CD4-positive, alpha-beta T cell (primary cell): ENCODE measurements at regions not wholly inside any gene's neighbourhood (a gene's known extent, or its start where the extent isn't known, plus 50 kb on each side); places are given as distances from the start of the nearest gene placed in this dataset.

Experiments used
- ATAC-seq: fragments of 200-7000 bp; cut with Tn5 transposase; one replicate; pipeline ENCODE4 v1.10.0; 2022; ENCODE audit warnings: mild to moderate bottlenecking; ENCODE audit not compliant: poor library complexity
- CTCF ChIA-PET: fragments of 350-600 bp; sonication (Branson Sonifier 250); formaldehyde crosslinking; loops from one replicate; lab custom pipeline; 2021; ENCODE audit warnings: antibody characterized with exemption, inconsistent platforms; lab: Charles Lee
- POLR2A ChIA-PET: fragments of 350-600 bp; sonication (Branson Sonifier 250); formaldehyde crosslinking; loops from one replicate; lab custom pipeline; 2021; ENCODE audit warnings: antibody characterized with exemption, inconsistent platforms; lab: Charles Lee
- DNase-seq, 14 experiments: peaks; one replicate each; pipeline ENCODE4 v3.0.0-alpha.2; 2013 to 2020; ENCODE audit warnings: mixed read lengths in 2 of 14
- H3K27ac ChIP-seq, 2 donors: one replicate each; pipeline versions ENCODE4 v1.5.1 to v1.7.0; 2013; ENCODE audit warnings: low read length in 2 of 2, low read depth in 1 of 2, mild to moderate bottlenecking in 1 of 2
- H3K27me3 ChIP-seq, 2 experiments: 1 replicate in 1 of 2; 2 replicates in 1 of 2; pipeline versions ENCODE4 v1.6.1 to v1.7.0; 2013; ENCODE audit warnings: low read length in 2 of 2, control low read depth in 1 of 2, mild to moderate bottlenecking in 1 of 2, moderate library complexity in 1 of 2; ENCODE audit not compliant: insufficient read depth in 2 of 2, control insufficient read depth in 1 of 2
- H3K36me3 ChIP-seq: one replicate; pipeline ENCODE4 v1.6.1; 2013; ENCODE audit warnings: low read length, control low read depth; ENCODE audit not compliant: insufficient read depth
- H3K4me1 ChIP-seq: one replicate; pipeline ENCODE4 v1.6.1; 2013; ENCODE audit warnings: low read length, control low read depth; ENCODE audit not compliant: insufficient read depth
- H3K4me3 ChIP-seq: one replicate; pipeline ENCODE4 v1.5.1; 2013; ENCODE audit warnings: mild to moderate bottlenecking, low read length, moderate library complexity
- H3K9me3 ChIP-seq, 2 experiments: 1 replicate in 1 of 2; 2 replicates in 1 of 2; pipeline versions ENCODE4 v1.6.1 to v1.7.0; 2013; ENCODE audit warnings: low read length in 2 of 2, mild to moderate bottlenecking in 2 of 2, control low read depth in 1 of 2, moderate library complexity in 1 of 2; ENCODE audit not compliant: control insufficient read depth in 1 of 2, insufficient read depth in 1 of 2
- H3K27ac Mint-ChIP-seq: one replicate; pipeline ENCODE4 v1.8.0; 2020; ENCODE audit warnings: mixed read lengths
- H3K27me3 Mint-ChIP-seq: one replicate; pipeline ENCODE4 v1.8.0; 2021; ENCODE audit warnings: mixed read lengths
- H3K36me3 Mint-ChIP-seq: one replicate; pipeline ENCODE4 v1.8.0; 2021; ENCODE audit warnings: low read depth, mixed read lengths
- H3K4me1 Mint-ChIP-seq: one replicate; pipeline ENCODE4 v1.8.0; 2021; ENCODE audit warnings: low read depth, mixed read lengths
- H3K4me3 Mint-ChIP-seq: one replicate; pipeline ENCODE4 v1.8.0; 2020; ENCODE audit warnings: mild to moderate bottlenecking, mixed read lengths
- H3K9me3 Mint-ChIP-seq: one replicate; pipeline ENCODE4 v1.8.0; 2020; ENCODE audit warnings: mixed read lengths
- intact Hi-C, 2 experiments: fragments of 100-400 bp; cut with DNase I in 1 of 2; cut with micrococcal nuclease in 1 of 2; formaldehyde crosslinking; loops; one replicate each; pipeline versions ENCODE4 v1.15.1 to v1.9.0; 2023 to 2025; cut with DNase I, micrococcal nuclease
- TF ChIP-seq, protein P1 (sequence below): fragments of 200-600 bp; IDR thresholded peaks from one replicate; pipeline ENCODE4 v1.8.0; 2022; ENCODE audit warnings: antibody characterized with exemption, mild to moderate bottlenecking

- Histone ChIP-seq H3K27ac (no peak overlapping the region), H3K27me3 (no peaks in the 10 kb centered on the region), H3K4me1 (no peaks in the 10 kb centered on the region), H3K4me3 (no peak overlapping the region), H3K9me3 (no peaks in the 10 kb centered on the region), H3K36me3 (peaks cover 38% of the 10 kb centered on the region)
- Mint-ChIP-seq H3K9me3 (no peaks in the 10 kb centered on the region), H3K4me1 (peaks cover 6% of the 10 kb centered on the region), H3K4me3 (no peak overlapping the region), H3K36me3 (peaks cover 83% of the 10 kb centered on the region), H3K27me3 (no peaks in the 10 kb centered on the region), H3K27ac (no peak overlapping the region)
- CTCF ChIA-PET: no interaction called here
- POLR2A ChIA-PET: no interaction called here
- intact Hi-C loops: no loop called here
- ATAC-seq: no peak
- TF ChIP-seq, protein P1, sequence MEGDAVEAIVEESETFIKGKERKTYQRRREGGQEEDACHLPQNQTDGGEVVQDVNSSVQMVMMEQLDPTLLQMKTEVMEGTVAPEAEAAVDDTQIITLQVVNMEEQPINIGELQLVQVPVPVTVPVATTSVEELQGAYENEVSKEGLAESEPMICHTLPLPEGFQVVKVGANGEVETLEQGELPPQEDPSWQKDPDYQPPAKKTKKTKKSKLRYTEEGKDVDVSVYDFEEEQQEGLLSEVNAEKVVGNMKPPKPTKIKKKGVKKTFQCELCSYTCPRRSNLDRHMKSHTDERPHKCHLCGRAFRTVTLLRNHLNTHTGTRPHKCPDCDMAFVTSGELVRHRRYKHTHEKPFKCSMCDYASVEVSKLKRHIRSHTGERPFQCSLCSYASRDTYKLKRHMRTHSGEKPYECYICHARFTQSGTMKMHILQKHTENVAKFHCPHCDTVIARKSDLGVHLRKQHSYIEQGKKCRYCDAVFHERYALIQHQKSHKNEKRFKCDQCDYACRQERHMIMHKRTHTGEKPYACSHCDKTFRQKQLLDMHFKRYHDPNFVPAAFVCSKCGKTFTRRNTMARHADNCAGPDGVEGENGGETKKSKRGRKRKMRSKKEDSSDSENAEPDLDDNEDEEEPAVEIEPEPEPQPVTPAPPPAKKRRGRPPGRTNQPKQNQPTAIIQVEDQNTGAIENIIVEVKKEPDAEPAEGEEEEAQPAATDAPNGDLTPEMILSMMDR: no peak
- DNase-seq: no peak
These were observed 132.6 kb downstream of the MIAT start for GRCh38 chr22:26789951-26790350.

GRCh38 chr22:26792522-26792921 lies 135.1 kb downstream of the MIAT start:
- ChIA-PET POLR2A (no interaction called here), CTCF (interaction anchor here (0.5 kb wide), 1 partner anchor 1277 kb away, joined by 3 read pairs; no protein-coding TSS in a partner anchor)
- ATAC-seq (no peak), DNase-seq (no peak)
- Mint-ChIP-seq H3K27me3 (no peaks in the 10 kb centered on the region), H3K36me3 (peaks cover 69% of the 10 kb centered on the region), H3K9me3 (no peaks in the 10 kb centered on the region), H3K27ac (no peak overlapping the region), H3K4me1 (no peaks in the 10 kb centered on the region), H3K4me3 (no peak overlapping the region)
- intact Hi-C loops: no loop called here
- peaks cover 31% of the 10 kb centered on the region for H3K36me3 ChIP-seq
- H3K4me3 ChIP-seq: no peak overlapping the region
- no peaks in the 10 kb centered on the region for H3K27me3 ChIP-seq
- TF ChIP-seq, protein P1: no peak
- no peaks in the 10 kb centered on the region for H3K4me1 ChIP-seq
- no peaks in the 10 kb centered on the region for H3K9me3 ChIP-seq
- H3K27ac ChIP-seq: no peak overlapping the region

GRCh38 chr22:26796785-26797184 lies 139.4 kb downstream of the MIAT start:
- no peaks in the 10 kb centered on the region for H3K9me3 ChIP-seq
- H3K4me1 ChIP-seq: no peaks in the 10 kb centered on the region
- H3K27ac Mint-ChIP-seq: no peak overlapping the region
- no peaks in the 10 kb centered on the region for H3K27me3 ChIP-seq
- no peaks in the 10 kb centered on the region for H3K27me3 Mint-ChIP-seq
- CTCF ChIA-PET: no interaction called here
- peaks cover 16% of the 10 kb centered on the region for H3K36me3 ChIP-seq
- TF ChIP-seq, protein P1: no peak
- peaks cover 34% of the 10 kb centered on the region for H3K36me3 Mint-ChIP-seq
- POLR2A ChIA-PET: no interaction called here
- no peaks in the 10 kb centered on the region for H3K4me1 Mint-ChIP-seq
- no peak overlapping the region for H3K4me3 ChIP-seq
- H3K4me3 Mint-ChIP-seq: no peak overlapping the region
- no peak overlapping the region for H3K27ac ChIP-seq
- ATAC-seq (no peak), DNase-seq (no peak)
- intact Hi-C loops: no loop called here
- no peaks in the 10 kb centered on the region for H3K9me3 Mint-ChIP-seq
